ENCODE measurements at regions not wholly inside any gene's neighbourhood (a gene's known extent, or its start where the extent isn't known, plus 50 kb on each side); places are given as distances from the start of the nearest gene placed in this dataset.

GRCh38 chr4:122009524-122009923 is 57.7 kb upstream of the TRPC3 start:
- no peaks in the 10 kb centered on the region for H3K9me2 ChIP-seq (replicated peaks; ENCODE audit: low read depth, low read length)
- no peaks in the 10 kb centered on the region for H3F3A ChIP-seq (ENCODE audit: low read depth)
- no peak overlapping the region for H3K4me2 ChIP-seq (ENCODE audit: low read depth, low read length, poor library complexity, severe bottlenecking)
- no peak for TF ChIP-seq CTCF (conservative IDR thresholded peaks at IDR 0.05; ENCODE audit: low read length)
- no peak for TF ChIP-seq EZH2phosphoT487 (IDR thresholded peaks at IDR 0.05; ENCODE audit: borderline replicate concordance)
- no peaks in the 10 kb centered on the region for H3K9me3 ChIP-seq (ENCODE audit: insufficient read depth, low read depth, low read length)
- no peaks in the 10 kb centered on the region for H4K20me1 ChIP-seq (ENCODE audit: insufficient read depth, low read length, poor library complexity, severe bottlenecking)
- no peaks in the 10 kb centered on the region for H3K79me2 ChIP-seq (ENCODE audit: insufficient read depth, low read length)
- no peaks in the 10 kb centered on the region for H3K36me3 ChIP-seq (ENCODE audit: insufficient read depth, low read length)
- no peak overlapping the region for H2AFZ ChIP-seq (ENCODE audit: low read length)
- H3K4me1 ChIP-seq (ENCODE audit: insufficient read depth, low read length, poor library complexity, severe bottlenecking): no peaks in the 10 kb centered on the region
- H3K27me3 ChIP-seq (ENCODE audit: insufficient read depth, low read length, poor library complexity, severe bottlenecking): no peaks in the 10 kb centered on the region
- H3K4me3 ChIP-seq (ENCODE audit: low read length, poor library complexity, severe bottlenecking): no peak overlapping the region
- no peak overlapping the region for H3K9ac ChIP-seq (ENCODE audit: low read depth, low read length, poor library complexity, severe bottlenecking)

- no peak overlapping the region for H2AFZ ChIP-seq (ENCODE audit: low read length)
- H3K79me2 ChIP-seq (ENCODE audit: insufficient read depth, low read length): no peaks in the 10 kb centered on the region
- H3K9me2 ChIP-seq (replicated peaks; ENCODE audit: low read depth, low read length): no peaks in the 10 kb centered on the region
- no peaks in the 10 kb centered on the region for H3K9me3 ChIP-seq (ENCODE audit: insufficient read depth, low read depth, low read length)
- no peak overlapping the region for H3K4me3 ChIP-seq (ENCODE audit: low read length, poor library complexity, severe bottlenecking)
- H3K27me3 ChIP-seq (ENCODE audit: insufficient read depth, low read length, poor library complexity, severe bottlenecking): no peaks in the 10 kb centered on the region
- H3K4me1 ChIP-seq (ENCODE audit: insufficient read depth, low read length, poor library complexity, severe bottlenecking): no peaks in the 10 kb centered on the region
- H4K20me1 ChIP-seq (ENCODE audit: insufficient read depth, low read length, poor library complexity, severe bottlenecking): no peaks in the 10 kb centered on the region
- H3K36me3 ChIP-seq (ENCODE audit: insufficient read depth, low read length): no peaks in the 10 kb centered on the region
- H3F3A ChIP-seq (ENCODE audit: low read depth): no peaks in the 10 kb centered on the region
- no peak overlapping the region for H3K4me2 ChIP-seq (ENCODE audit: low read depth, low read length, poor library complexity, severe bottlenecking)
- H3K9ac ChIP-seq (ENCODE audit: low read depth, low read length, poor library complexity, severe bottlenecking): no peak overlapping the region
- TF ChIP-seq CTCF (conservative IDR thresholded peaks at IDR 0.05; ENCODE audit: low read length) (no peak), EZH2phosphoT487 (IDR thresholded peaks at IDR 0.05; ENCODE audit: borderline replicate concordance) (no peak)
Observed at GRCh38 chr4:122007016-122007415, 55.2 kb upstream of the TRPC3 start.

- Histone ChIP-seq H3K9me2 (replicated peaks; ENCODE audit: low read depth, low read length) (no peaks in the 10 kb centered on the region), H3F3A (ENCODE audit: low read depth) (no peaks in the 10 kb centered on the region), H3K9ac (ENCODE audit: low read depth, low read length, poor library complexity, severe bottlenecking) (no peak overlapping the region), H3K4me1 (ENCODE audit: insufficient read depth, low read length, poor library complexity, severe bottlenecking) (no peaks in the 10 kb centered on the region), H3K27me3 (ENCODE audit: insufficient read depth, low read length, poor library complexity, severe bottlenecking) (no peaks in the 10 kb centered on the region), H4K20me1 (ENCODE audit: insufficient read depth, low read length, poor library complexity, severe bottlenecking) (no peaks in the 10 kb centered on the region), H3K36me3 (ENCODE audit: insufficient read depth, low read length) (no peaks in the 10 kb centered on the region), H2AFZ (ENCODE audit: low read length) (no peak overlapping the region), H3K9me3 (ENCODE audit: insufficient read depth, low read depth, low read length) (no peaks in the 10 kb centered on the region), H3K4me2 (ENCODE audit: low read depth, low read length, poor library complexity, severe bottlenecking) (no peak overlapping the region), H3K4me3 (ENCODE audit: low read length, poor library complexity, severe bottlenecking) (no peak overlapping the region), H3K79me2 (ENCODE audit: insufficient read depth, low read length) (no peaks in the 10 kb centered on the region)
- TF ChIP-seq EZH2phosphoT487 (IDR thresholded peaks at IDR 0.05; ENCODE audit: borderline replicate concordance) (no peak), CTCF (conservative IDR thresholded peaks at IDR 0.05; ENCODE audit: low read length) (no peak)
Observed at GRCh38 chr4:122005064-122005755, 53.4 kb upstream of the TRPC3 start.

Data from Loucy (cell line).